GM12878 (cell line): ENCODE measurements at regions not wholly inside any gene's neighbourhood (a gene's known extent, or its start where the extent isn't known, plus 50 kb on each side); places are given as distances from the start of the nearest gene placed in this dataset.
A peak's percentile ranks its signal among the peaks of the same experiment; 100 is the strongest.

Source experiments
- ATAC-seq: fragments of 200-7000 bp; cut with Tn5 transposase; 3 replicates; pipeline ENCODE4 v1.9.1; 2020; ENCODE audit warnings: mild to moderate bottlenecking, moderate library complexity
- BruUV-seq: library from RNA; stranded (reverse); fragments of 400-500 nt; replicated peaks from 2 replicates; lab custom pipeline; 2021; lab: Mats Ljungman, UMichigan
- CTCF ChIA-PET: fragments of 300-600 bp; sonication (Branson Sonifier 250); formaldehyde crosslinking; extraction: SDS; loops from one replicate; lab custom pipeline; 2021; ENCODE audit warnings: inconsistent platforms; lab: Yijun Ruan, JAX
- POLR2A ChIA-PET: fragments of 350-600 bp; formaldehyde crosslinking; extraction: SDS; loops from one replicate; lab custom pipeline; 2021; ENCODE audit warnings: inconsistent platforms; lab: Charles Lee
- RAD21 ChIA-PET: fragments of 300-600 bp; sonication (Branson Sonifier 250); formaldehyde crosslinking; loops from one replicate; lab custom pipeline; 2023; ENCODE audit warnings: antibody characterized with exemption; ENCODE audit not compliant: unreplicated experiment; lab: Charles Lee
- SMC1A ChIA-PET: fragments of 300-600 bp; sonication (Branson Sonifier 250); formaldehyde crosslinking; loops from one replicate; lab custom pipeline; 2023; ENCODE audit not compliant: unreplicated experiment, uncharacterized antibody; lab: Charles Lee
- DNase-seq: peaks from one replicate; pipeline ENCODE4 v3.0.0-alpha.2; 2011; ENCODE audit warnings: low read depth, low spot score
- FAIRE-seq: peaks from 3 replicates; lab custom pipeline; 2011; peaks lifted over from hg19 to GRCh38; lab: Jason Lieb, UNC
- H2AFZ ChIP-seq: 2 replicates; pipeline ENCODE4 v1.6.0; 2011; ENCODE audit warnings: low read depth, low read length, control low read depth; ENCODE audit not compliant: control insufficient read depth
- H3K27ac ChIP-seq: 2 replicates; pipeline ENCODE4 v1.5.1; 2011; ENCODE audit warnings: control low read depth; ENCODE audit not compliant: control insufficient read depth, insufficient read depth
- H3K27me3 ChIP-seq, 2 experiments: replicated peaks in 1 of 2; 2 replicates each; pipeline versions ENCODE4 v1.6.0 to v1.6.1; 2011; ENCODE audit warnings: low read length in 1 of 2; ENCODE audit not compliant: control insufficient read depth in 2 of 2, insufficient read depth in 2 of 2
- H3K36me3 ChIP-seq, 2 experiments: 2 replicates each; pipeline ENCODE4 v1.5.1; 2011; ENCODE audit warnings: low read length in 1 of 2; ENCODE audit not compliant: control insufficient read depth in 2 of 2, insufficient read depth in 2 of 2
- H3K4me1 ChIP-seq: 2 replicates; pipeline ENCODE4 v1.6.1; 2011; ENCODE audit warnings: mild to moderate bottlenecking, low read length, moderate library complexity, mixed read lengths; ENCODE audit not compliant: control insufficient read depth, insufficient read depth
- H3K4me2 ChIP-seq: 2 replicates; pipeline ENCODE4 v1.6.0; 2011; ENCODE audit warnings: control low read depth; ENCODE audit not compliant: control insufficient read depth, insufficient read depth
- H3K4me3 ChIP-seq: fragments of 200-600 bp; sonication (generic); 2 replicates; pipeline ENCODE4 v1.5.1; 2016
- H3K79me2 ChIP-seq: 2 replicates; pipeline ENCODE4 v1.6.0; 2011; ENCODE audit warnings: low read length; ENCODE audit not compliant: control insufficient read depth, insufficient read depth
- H3K9ac ChIP-seq: 2 replicates; pipeline ENCODE4 v1.8.0; 2011; ENCODE audit warnings: low read length, control low read depth, mixed read lengths; ENCODE audit not compliant: control insufficient read depth, insufficient read depth
- H3K9me3 ChIP-seq: replicated peaks from 3 replicates; pipeline ENCODE4 v1.5.1; 2011; ENCODE audit warnings: mild to moderate bottlenecking, low read length; ENCODE audit not compliant: control insufficient read depth, insufficient read depth
- H4K20me1 ChIP-seq: 2 replicates; pipeline ENCODE4 v1.6.0; 2011; ENCODE audit not compliant: control insufficient read depth, insufficient read depth
- FOXM1 ChIP-seq: IDR thresholded peaks from 2 replicates; pipeline ENCODE4 v1.6.1; 2012; ENCODE audit warnings: low read depth, mild to moderate bottlenecking, inconsistent platforms, low read length, moderate library complexity
- GABPA ChIP-seq: IDR thresholded peaks from 2 replicates; pipeline ENCODE4 v1.6.1; 2014; ENCODE audit warnings: antibody characterized with exemption, low read depth, mild to moderate bottlenecking, inconsistent platforms
- HDAC2 ChIP-seq: fragments of 200-600 bp; sonication (generic); IDR thresholded peaks from 2 replicates; pipeline ENCODE4 v1.6.1; 2017
- HDGF ChIP-seq: fragments of 450-650 bp; IDR thresholded peaks from 2 replicates; pipeline ENCODE4 v1.6.1; 2016; ENCODE audit warnings: antibody characterized with exemption
- NR2C2 ChIP-seq: IDR thresholded peaks from 2 replicates; pipeline ENCODE4 v1.6.1; 2011; ENCODE audit warnings: borderline replicate concordance, low read depth; ENCODE audit not compliant: control insufficient read depth, insufficient read length
- RCOR1 ChIP-seq: conservative IDR thresholded peaks from 2 replicates; pipeline ENCODE4 v1.6.1; 2012; ENCODE audit warnings: low read depth, low read length, improper control_type of control experiment
- SREBF2 ChIP-seq: IDR thresholded peaks from 2 replicates; pipeline ENCODE4 v1.6.1; 2012; ENCODE audit warnings: mild to moderate bottlenecking, low read length
- TCF7 ChIP-seq: IDR thresholded peaks from 2 replicates; pipeline ENCODE4 v1.6.1; 2014; ENCODE audit warnings: antibody characterized with exemption, borderline replicate concordance
- YY1 ChIP-seq: IDR thresholded peaks from 2 replicates; pipeline ENCODE4 v1.6.1; 2011; ENCODE audit warnings: low read depth, mild to moderate bottlenecking, low read length
- ZNF384 ChIP-seq: IDR thresholded peaks from 2 replicates; pipeline ENCODE4 v1.6.1; 2012; ENCODE audit warnings: low read depth, mild to moderate bottlenecking, low read length, improper control_type of control experiment, borderline replicate concordance
- ZNF622 ChIP-seq: fragments of 450-650 bp; IDR thresholded peaks from 2 replicates; pipeline ENCODE4 v1.6.1; 2017; ENCODE audit warnings: mild to moderate bottlenecking, inconsistent platforms
- WGBS: methylation state at CpG from one replicate; pipeline ENCODE4 v1.1.6; 2016; ENCODE audit warnings: low lambda C conversion rate; ENCODE audit not compliant: insufficient replicate concordance, insufficient coverage; ENCODE audit errors: missing lambda C conversion rate; 5-methylcytosine and 5-hydroxymethylcytosine counted together
- in situ Hi-C: fragments of 300-500 bp; cut with MboI; formaldehyde crosslinking; loops from 9 replicates; pipeline ENCODE4 v1.14.3; 2018; ENCODE audit warnings: mixed read lengths
- intact Hi-C: fragments of 100-400 bp; cut with micrococcal nuclease; formaldehyde crosslinking; loops from one replicate; pipeline ENCODE4 v1.14.2; 2022; ENCODE audit not compliant: unreplicated experiment
- TF ChIP-seq, protein P1 (sequence below): fragments of 450-650 bp; IDR thresholded peaks from 2 replicates; pipeline ENCODE4 v1.6.1; 2017; ENCODE audit warnings: mild to moderate bottlenecking, moderate library complexity
- TF ChIP-seq, protein P2 (sequence below): fragments of 450-650 bp; IDR thresholded peaks from 2 replicates; pipeline ENCODE4 v1.6.1; 2017; ENCODE audit warnings: mild to moderate bottlenecking, low read depth, inconsistent platforms; ENCODE audit not compliant: poor library complexity, severe bottlenecking
- TF ChIP-seq, protein P3 (sequence below): fragments of 450-650 bp; formaldehyde crosslinking; IDR thresholded peaks from 2 replicates; pipeline ENCODE4 v1.4.0; 2020; ENCODE audit warnings: mild to moderate bottlenecking, moderate library complexity

DNA sequence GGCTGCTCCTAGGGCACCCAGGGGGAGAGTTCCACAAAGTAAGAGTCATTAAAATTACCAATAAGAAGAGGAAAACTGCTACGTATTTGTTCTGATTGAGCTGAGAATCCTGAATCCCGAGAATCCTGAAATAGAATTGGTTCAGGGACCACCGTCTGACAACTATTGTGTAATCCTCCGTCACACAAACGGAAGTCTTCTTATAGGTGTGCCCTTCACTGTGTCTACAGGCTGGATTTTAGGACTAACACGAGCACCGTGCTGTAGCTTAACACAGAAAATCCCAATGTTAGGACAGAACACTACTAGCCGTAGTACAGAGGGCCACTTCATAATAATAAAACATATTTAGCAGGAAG, 50.6 kb upstream of the RNF182 start:
- Histone ChIP-seq H3K79me2 (no peaks in the 10 kb centered on the region), H3K9me3 (no peaks in the 10 kb centered on the region; the same call in 2 of the 3 replicates), H3K4me2 (peak overlapping the region; percentile 97), H3K4me3 (peak overlapping the region; percentile 47; the same call in 1 of the 2 replicates), H3K36me3 (no peaks in the 10 kb centered on the region), H4K20me1 (no peaks in the 10 kb centered on the region), H3K27ac (no peak overlapping the region), H3K27me3 (no peaks in the 10 kb centered on the region), H3K4me1 (peaks cover 5% of the 10 kb centered on the region), H3K9ac (peak overlapping the region; percentile 38; the same call in 1 of the 2 replicates), H2AFZ (peak overlapping the region; percentile 80)
- ChIA-PET RAD21 (interaction anchor here (1.0 to 2.6 kb wide), 2 partner anchors 193 to 275 kb away, joined by 3 to 10 read pairs; no protein-coding TSS in a partner anchor), CTCF (interaction anchor here (0.7 to 2.1 kb wide), 12 partner anchors 11 to 590 kb away, joined by 3 to 19 read pairs (median 4); no protein-coding TSS in a partner anchor), POLR2A (no interaction called here), SMC1A (interaction anchor here (0.6 to 2.5 kb wide), 6 partner anchors 62 to 274 kb away, joined by 3 to 23 read pairs (median 3); no protein-coding TSS in a partner anchor)
- no peak for ATAC-seq
- no peak for DNase-seq
- WGBS: 87% methylated on average over 8 of the region's 8 CpGs
- peak; percentile 27 for FAIRE-seq
- in situ Hi-C loops (no loop called here), intact Hi-C loops (loop anchor here (5.0 kb wide), 1 partner anchor 77 kb away; no protein-coding TSS in a partner anchor)
- no TSS peak for BruUV-seq
- no peak for TF ChIP-seq NR2C2
- TF ChIP-seq GABPA: no peak
- TF ChIP-seq, protein P1, sequence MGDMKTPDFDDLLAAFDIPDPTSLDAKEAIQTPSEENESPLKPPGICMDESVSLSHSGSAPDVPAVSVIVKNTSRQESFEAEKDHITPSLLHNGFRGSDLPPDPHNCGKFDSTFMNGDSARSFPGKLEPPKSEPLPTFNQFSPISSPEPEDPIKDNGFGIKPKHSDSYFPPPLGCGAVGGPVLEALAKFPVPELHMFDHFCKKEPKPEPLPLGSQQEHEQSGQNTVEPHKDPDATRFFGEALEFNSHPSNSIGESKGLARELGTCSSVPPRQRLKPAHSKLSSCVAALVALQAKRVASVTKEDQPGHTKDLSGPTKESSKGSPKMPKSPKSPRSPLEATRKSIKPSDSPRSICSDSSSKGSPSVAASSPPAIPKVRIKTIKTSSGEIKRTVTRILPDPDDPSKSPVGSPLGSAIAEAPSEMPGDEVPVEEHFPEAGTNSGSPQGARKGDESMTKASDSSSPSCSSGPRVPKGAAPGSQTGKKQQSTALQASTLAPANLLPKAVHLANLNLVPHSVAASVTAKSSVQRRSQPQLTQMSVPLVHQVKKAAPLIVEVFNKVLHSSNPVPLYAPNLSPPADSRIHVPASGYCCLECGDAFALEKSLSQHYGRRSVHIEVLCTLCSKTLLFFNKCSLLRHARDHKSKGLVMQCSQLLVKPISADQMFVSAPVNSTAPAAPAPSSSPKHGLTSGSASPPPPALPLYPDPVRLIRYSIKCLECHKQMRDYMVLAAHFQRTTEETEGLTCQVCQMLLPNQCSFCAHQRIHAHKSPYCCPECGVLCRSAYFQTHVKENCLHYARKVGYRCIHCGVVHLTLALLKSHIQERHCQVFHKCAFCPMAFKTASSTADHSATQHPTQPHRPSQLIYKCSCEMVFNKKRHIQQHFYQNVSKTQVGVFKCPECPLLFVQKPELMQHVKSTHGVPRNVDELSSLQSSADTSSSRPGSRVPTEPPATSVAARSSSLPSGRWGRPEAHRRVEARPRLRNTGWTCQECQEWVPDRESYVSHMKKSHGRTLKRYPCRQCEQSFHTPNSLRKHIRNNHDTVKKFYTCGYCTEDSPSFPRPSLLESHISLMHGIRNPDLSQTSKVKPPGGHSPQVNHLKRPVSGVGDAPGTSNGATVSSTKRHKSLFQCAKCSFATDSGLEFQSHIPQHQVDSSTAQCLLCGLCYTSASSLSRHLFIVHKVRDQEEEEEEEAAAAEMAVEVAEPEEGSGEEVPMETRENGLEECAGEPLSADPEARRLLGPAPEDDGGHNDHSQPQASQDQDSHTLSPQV: no peak
- TF ChIP-seq TCF7: no peak
- TF ChIP-seq, protein P2, sequence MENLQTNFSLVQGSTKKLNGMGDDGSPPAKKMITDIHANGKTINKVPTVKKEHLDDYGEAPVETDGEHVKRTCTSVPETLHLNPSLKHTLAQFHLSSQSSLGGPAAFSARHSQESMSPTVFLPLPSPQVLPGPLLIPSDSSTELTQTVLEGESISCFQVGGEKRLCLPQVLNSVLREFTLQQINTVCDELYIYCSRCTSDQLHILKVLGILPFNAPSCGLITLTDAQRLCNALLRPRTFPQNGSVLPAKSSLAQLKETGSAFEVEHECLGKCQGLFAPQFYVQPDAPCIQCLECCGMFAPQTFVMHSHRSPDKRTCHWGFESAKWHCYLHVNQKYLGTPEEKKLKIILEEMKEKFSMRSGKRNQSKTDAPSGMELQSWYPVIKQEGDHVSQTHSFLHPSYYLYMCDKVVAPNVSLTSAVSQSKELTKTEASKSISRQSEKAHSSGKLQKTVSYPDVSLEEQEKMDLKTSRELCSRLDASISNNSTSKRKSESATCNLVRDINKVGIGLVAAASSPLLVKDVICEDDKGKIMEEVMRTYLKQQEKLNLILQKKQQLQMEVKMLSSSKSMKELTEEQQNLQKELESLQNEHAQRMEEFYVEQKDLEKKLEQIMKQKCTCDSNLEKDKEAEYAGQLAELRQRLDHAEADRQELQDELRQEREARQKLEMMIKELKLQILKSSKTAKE: no peak
- TF ChIP-seq HDAC2: no peak
- TF ChIP-seq YY1: no peak
- no peak for TF ChIP-seq RCOR1
- no peak for TF ChIP-seq ZNF384
- TF ChIP-seq, protein P3, sequence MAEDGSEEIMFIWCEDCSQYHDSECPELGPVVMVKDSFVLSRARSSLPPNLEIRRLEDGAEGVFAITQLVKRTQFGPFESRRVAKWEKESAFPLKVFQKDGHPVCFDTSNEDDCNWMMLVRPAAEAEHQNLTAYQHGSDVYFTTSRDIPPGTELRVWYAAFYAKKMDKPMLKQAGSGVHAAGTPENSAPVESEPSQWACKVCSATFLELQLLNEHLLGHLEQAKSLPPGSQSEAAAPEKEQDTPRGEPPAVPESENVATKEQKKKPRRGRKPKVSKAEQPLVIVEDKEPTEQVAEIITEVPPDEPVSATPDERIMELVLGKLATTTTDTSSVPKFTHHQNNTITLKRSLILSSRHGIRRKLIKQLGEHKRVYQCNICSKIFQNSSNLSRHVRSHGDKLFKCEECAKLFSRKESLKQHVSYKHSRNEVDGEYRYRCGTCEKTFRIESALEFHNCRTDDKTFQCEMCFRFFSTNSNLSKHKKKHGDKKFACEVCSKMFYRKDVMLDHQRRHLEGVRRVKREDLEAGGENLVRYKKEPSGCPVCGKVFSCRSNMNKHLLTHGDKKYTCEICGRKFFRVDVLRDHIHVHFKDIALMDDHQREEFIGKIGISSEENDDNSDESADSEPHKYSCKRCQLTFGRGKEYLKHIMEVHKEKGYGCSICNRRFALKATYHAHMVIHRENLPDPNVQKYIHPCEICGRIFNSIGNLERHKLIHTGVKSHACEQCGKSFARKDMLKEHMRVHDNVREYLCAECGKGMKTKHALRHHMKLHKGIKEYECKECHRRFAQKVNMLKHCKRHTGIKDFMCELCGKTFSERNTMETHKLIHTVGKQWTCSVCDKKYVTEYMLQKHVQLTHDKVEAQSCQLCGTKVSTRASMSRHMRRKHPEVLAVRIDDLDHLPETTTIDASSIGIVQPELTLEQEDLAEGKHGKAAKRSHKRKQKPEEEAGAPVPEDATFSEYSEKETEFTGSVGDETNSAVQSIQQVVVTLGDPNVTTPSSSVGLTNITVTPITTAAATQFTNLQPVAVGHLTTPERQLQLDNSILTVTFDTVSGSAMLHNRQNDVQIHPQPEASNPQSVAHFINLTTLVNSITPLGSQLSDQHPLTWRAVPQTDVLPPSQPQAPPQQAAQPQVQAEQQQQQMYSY: no peak
- TF ChIP-seq HDGF: no peak
- TF ChIP-seq ZNF622: no peak
- no peak for TF ChIP-seq FOXM1
- TF ChIP-seq SREBF2: no peak
